Astrocyte (in vitro differentiated cells and primary cell): ENCODE measurements at regions not wholly inside any gene's neighbourhood (a gene's known extent, or its start where the extent isn't known, plus 50 kb on each side); places are given as distances from the start of the nearest gene placed in this dataset.
A peak's percentile ranks its signal among the peaks of the same experiment; 100 is the strongest.

Experiments
- DNase-seq: peaks from one replicate; pipeline ENCODE4 v3.0.0-alpha.2; 2010; ENCODE audit warnings: low read depth
- FAIRE-seq: peaks from 2 replicates; lab custom pipeline; 2011; peaks lifted over from hg19 to GRCh38; lab: Jason Lieb, UNC
- H2AFZ ChIP-seq: 2 replicates; pipeline ENCODE4 v1.6.0; 2012; ENCODE audit warnings: low read depth, low read length, inconsistent platforms
- H3K27ac ChIP-seq: 2 replicates; pipeline ENCODE4 v1.5.1; 2011; ENCODE audit warnings: low read depth, low read length, inconsistent platforms
- H3K27me3 ChIP-seq: 2 replicates; pipeline ENCODE4 v1.6.0; 2011; ENCODE audit warnings: low read length, inconsistent platforms; ENCODE audit not compliant: insufficient read depth
- H3K36me3 ChIP-seq: 2 replicates; pipeline ENCODE4 v1.5.1; 2011; ENCODE audit warnings: low read length, inconsistent platforms; ENCODE audit not compliant: insufficient read depth
- H3K4me1 ChIP-seq: 2 replicates; pipeline ENCODE4 v1.5.1; 2011; ENCODE audit warnings: low read length, inconsistent platforms; ENCODE audit not compliant: insufficient read depth
- H3K4me2 ChIP-seq: 2 replicates; pipeline ENCODE4 v1.6.0; 2012; ENCODE audit warnings: low read length, inconsistent platforms
- H3K4me3 ChIP-seq: 2 replicates; pipeline ENCODE4 v1.5.1; 2011; ENCODE audit warnings: low read depth, mild to moderate bottlenecking, low read length, inconsistent platforms; ENCODE audit not compliant: insufficient read depth
- H3K79me2 ChIP-seq: 2 replicates; pipeline ENCODE4 v1.6.0; 2012; ENCODE audit warnings: mild to moderate bottlenecking, low read length, inconsistent platforms; ENCODE audit not compliant: insufficient read depth
- H3K9ac ChIP-seq: 2 replicates; pipeline ENCODE4 v1.6.0; 2012; ENCODE audit warnings: mild to moderate bottlenecking, low read length, inconsistent platforms
- H3K9me3 ChIP-seq: 2 replicates; pipeline ENCODE4 v1.5.1; 2012; ENCODE audit warnings: low read depth, mild to moderate bottlenecking, low read length, inconsistent platforms; ENCODE audit not compliant: insufficient read depth
- H4K20me1 ChIP-seq: 2 replicates; pipeline ENCODE4 v1.6.0; 2012; ENCODE audit warnings: low read length, inconsistent platforms; ENCODE audit not compliant: insufficient read depth
- H3K27ac Mint-ChIP-seq: one replicate; pipeline ENCODE4 v1.8.0; 2021; ENCODE audit warnings: mild to moderate bottlenecking, mixed read lengths; ENCODE audit not compliant: unreplicated experiment
- H3K27me3 Mint-ChIP-seq: one replicate; pipeline ENCODE4 v1.8.0; 2021; ENCODE audit warnings: low read depth, mixed read lengths; ENCODE audit not compliant: unreplicated experiment
- H3K36me3 Mint-ChIP-seq: one replicate; pipeline ENCODE4 v1.8.0; 2021; ENCODE audit warnings: low read depth, mixed read lengths; ENCODE audit not compliant: unreplicated experiment
- H3K4me1 Mint-ChIP-seq: one replicate; pipeline ENCODE4 v1.8.0; 2021; ENCODE audit warnings: low read depth, mixed read lengths; ENCODE audit not compliant: unreplicated experiment
- H3K4me3 Mint-ChIP-seq: one replicate; pipeline ENCODE4 v1.8.0; 2021; ENCODE audit warnings: mild to moderate bottlenecking, moderate library complexity, mixed read lengths; ENCODE audit not compliant: unreplicated experiment
- H3K9me3 Mint-ChIP-seq: one replicate; pipeline ENCODE4 v1.8.0; 2021; ENCODE audit warnings: mild to moderate bottlenecking, mixed read lengths; ENCODE audit not compliant: unreplicated experiment
- EZH2 ChIP-seq: IDR thresholded peaks from 2 replicates; pipeline ENCODE4 v1.6.1; 2012; ENCODE audit warnings: mild to moderate bottlenecking, low read length, inconsistent platforms; ENCODE audit not compliant: insufficient read depth
- TF ChIP-seq, protein P1 (sequence below): IDR thresholded peaks from 2 replicates; pipeline ENCODE4 v1.5.1; 2011; ENCODE audit warnings: low read depth, mild to moderate bottlenecking, inconsistent platforms, low read length, moderate library complexity; ENCODE audit not compliant: insufficient read depth

DNA sequence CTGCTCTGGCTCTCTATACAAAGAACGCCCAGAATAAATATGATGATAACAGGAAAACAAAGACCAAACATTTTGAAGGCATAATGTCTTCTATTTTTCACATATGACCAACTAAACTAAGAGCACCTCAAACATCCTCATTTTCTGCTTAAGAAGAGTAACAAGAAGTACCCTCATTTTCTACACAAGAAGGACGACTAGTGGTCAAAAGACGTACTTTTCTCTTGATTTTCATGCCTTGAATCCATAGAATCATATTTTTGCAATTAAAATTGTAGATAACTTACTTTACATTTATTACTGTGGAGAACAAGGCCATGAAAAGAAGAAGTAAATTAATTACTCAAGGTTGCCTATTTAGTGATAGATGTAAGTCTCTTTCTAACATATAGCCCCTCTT is 358.6 kb downstream of the DUSP6 start:
- no peaks in the 10 kb centered on the region for H3K36me3 ChIP-seq
- H3K4me1 ChIP-seq = no peaks in the 10 kb centered on the region
- no peak overlapping the region for H3K27ac Mint-ChIP-seq
- H3K9me3 Mint-ChIP-seq = no peaks in the 10 kb centered on the region
- H3K4me1 Mint-ChIP-seq = peaks cover 3% of the 10 kb centered on the region
- H3K27me3 ChIP-seq = no peaks in the 10 kb centered on the region
- peaks cover 3% of the 10 kb centered on the region for H3K27me3 Mint-ChIP-seq
- H3K4me3 Mint-ChIP-seq = no peak overlapping the region
- TF ChIP-seq, protein P1, sequence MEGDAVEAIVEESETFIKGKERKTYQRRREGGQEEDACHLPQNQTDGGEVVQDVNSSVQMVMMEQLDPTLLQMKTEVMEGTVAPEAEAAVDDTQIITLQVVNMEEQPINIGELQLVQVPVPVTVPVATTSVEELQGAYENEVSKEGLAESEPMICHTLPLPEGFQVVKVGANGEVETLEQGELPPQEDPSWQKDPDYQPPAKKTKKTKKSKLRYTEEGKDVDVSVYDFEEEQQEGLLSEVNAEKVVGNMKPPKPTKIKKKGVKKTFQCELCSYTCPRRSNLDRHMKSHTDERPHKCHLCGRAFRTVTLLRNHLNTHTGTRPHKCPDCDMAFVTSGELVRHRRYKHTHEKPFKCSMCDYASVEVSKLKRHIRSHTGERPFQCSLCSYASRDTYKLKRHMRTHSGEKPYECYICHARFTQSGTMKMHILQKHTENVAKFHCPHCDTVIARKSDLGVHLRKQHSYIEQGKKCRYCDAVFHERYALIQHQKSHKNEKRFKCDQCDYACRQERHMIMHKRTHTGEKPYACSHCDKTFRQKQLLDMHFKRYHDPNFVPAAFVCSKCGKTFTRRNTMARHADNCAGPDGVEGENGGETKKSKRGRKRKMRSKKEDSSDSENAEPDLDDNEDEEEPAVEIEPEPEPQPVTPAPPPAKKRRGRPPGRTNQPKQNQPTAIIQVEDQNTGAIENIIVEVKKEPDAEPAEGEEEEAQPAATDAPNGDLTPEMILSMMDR = peak; percentile 48
- no peak for TF ChIP-seq EZH2
- H4K20me1 ChIP-seq = no peaks in the 10 kb centered on the region
- no peak overlapping the region for H2AFZ ChIP-seq
- H3K36me3 Mint-ChIP-seq = no peaks in the 10 kb centered on the region
- H3K4me2 ChIP-seq = no peak overlapping the region
- H3K27ac ChIP-seq = no peak overlapping the region
- DNase-seq = peak; percentile 56
- FAIRE-seq = peak; percentile 82
- no peak overlapping the region for H3K9ac ChIP-seq
- H3K79me2 ChIP-seq = no peaks in the 10 kb centered on the region
- H3K9me3 ChIP-seq = no peaks in the 10 kb centered on the region
- no peak overlapping the region for H3K4me3 ChIP-seq

DNA sequence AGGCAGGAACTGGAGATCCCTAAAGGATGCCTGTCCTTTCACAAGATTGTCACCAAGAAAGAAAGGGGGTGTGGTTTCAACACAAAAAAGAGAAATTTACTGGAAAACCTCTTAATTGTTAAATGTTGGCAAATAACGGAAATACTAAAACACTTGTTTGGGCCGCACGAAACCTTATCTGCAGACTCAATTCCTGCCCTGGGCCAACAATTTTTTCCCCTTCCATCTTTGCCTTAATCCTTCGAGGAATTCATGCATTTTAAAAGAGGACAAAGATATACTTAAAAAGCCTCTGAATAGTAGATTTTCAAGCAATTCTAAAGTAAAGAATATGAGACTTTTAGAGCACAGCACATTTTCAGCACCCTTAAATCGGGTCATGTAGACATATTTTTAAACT is 366.2 kb downstream of the DUSP6 start:
- Mint-ChIP-seq H3K27ac (no peak overlapping the region), H3K27me3 (no peaks in the 10 kb centered on the region), H3K36me3 (no peaks in the 10 kb centered on the region), H3K4me1 (no peaks in the 10 kb centered on the region), H3K9me3 (peaks cover 1% of the 10 kb centered on the region), H3K4me3 (no peak overlapping the region)
- H4K20me1 ChIP-seq = no peaks in the 10 kb centered on the region
- peaks cover 5% of the 10 kb centered on the region for H3K4me1 ChIP-seq
- no peaks in the 10 kb centered on the region for H3K36me3 ChIP-seq
- DNase-seq = no peak
- H3K9me3 ChIP-seq = no peaks in the 10 kb centered on the region
- H3K4me3 ChIP-seq = no peak overlapping the region
- no peak for FAIRE-seq
- H3K27me3 ChIP-seq = no peaks in the 10 kb centered on the region
- H3K27ac ChIP-seq = no peak overlapping the region
- TF ChIP-seq, protein P1 = no peak
- no peak for TF ChIP-seq EZH2
- no peaks in the 10 kb centered on the region for H3K79me2 ChIP-seq
- H2AFZ ChIP-seq = no peak overlapping the region
- H3K4me2 ChIP-seq = no peak overlapping the region
- no peak overlapping the region for H3K9ac ChIP-seq

DNA sequence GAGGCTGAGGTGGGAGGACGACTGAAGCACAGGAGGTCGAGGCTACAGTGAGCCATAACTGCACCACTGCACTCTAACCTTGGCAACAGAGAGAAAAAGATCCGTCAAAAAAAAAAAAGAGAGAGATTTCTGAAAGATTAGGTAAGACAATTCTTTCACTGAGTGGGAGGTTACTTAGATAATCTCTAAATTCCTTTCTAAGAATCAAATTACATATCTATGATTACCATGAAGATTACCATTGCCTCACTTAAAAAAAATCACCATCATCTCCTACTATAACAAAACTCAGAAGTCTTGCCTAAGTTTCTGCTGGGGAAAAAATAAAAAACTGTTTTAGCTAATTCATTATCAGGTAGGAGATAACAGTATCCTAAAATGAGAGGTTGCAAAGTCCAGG is 366.7 kb downstream of the DUSP6 start:
- peaks cover 5% of the 10 kb centered on the region for H3K4me1 ChIP-seq
- H2AFZ ChIP-seq = no peak overlapping the region
- FAIRE-seq = no peak

More for the DNA sequence above, 366.7 kb downstream of the DUSP6 start:
- Mint-ChIP-seq H3K4me1 (no peaks in the 10 kb centered on the region), H3K9me3 (peaks cover 1% of the 10 kb centered on the region), H3K27me3 (no peaks in the 10 kb centered on the region), H3K36me3 (no peaks in the 10 kb centered on the region), H3K4me3 (no peak overlapping the region), H3K27ac (no peak overlapping the region)
- H3K4me2 ChIP-seq = no peak overlapping the region
- H3K9ac ChIP-seq = no peak overlapping the region
- no peaks in the 10 kb centered on the region for H3K36me3 ChIP-seq
- H3K27me3 ChIP-seq = no peaks in the 10 kb centered on the region
- no peak overlapping the region for H3K4me3 ChIP-seq
- H4K20me1 ChIP-seq = no peaks in the 10 kb centered on the region
- H3K9me3 ChIP-seq = no peaks in the 10 kb centered on the region
- no peak for TF ChIP-seq EZH2
- TF ChIP-seq, protein P1 = no peak
- no peak overlapping the region for H3K27ac ChIP-seq
- H3K79me2 ChIP-seq = no peaks in the 10 kb centered on the region
- peak; percentile 62 for DNase-seq
